HEK293 (cell line): ENCODE measurements at regions not wholly inside any gene's neighbourhood (a gene's known extent, or its start where the extent isn't known, plus 50 kb on each side); places are given as distances from the start of the nearest gene placed in this dataset.

Source experiments
- CTCF ChIA-PET: fragments of 350-600 bp; formaldehyde crosslinking; extraction: SDS; loops from one replicate; lab custom pipeline; 2021; ENCODE audit warnings: antibody characterized with exemption; lab: Yijun Ruan, JAX
- POLR2A ChIA-PET: fragments of 300-600 bp; formaldehyde crosslinking; extraction: SDS; loops from one replicate; lab custom pipeline; 2020; ENCODE audit warnings: antibody characterized with exemption, inconsistent platforms; lab: Yijun Ruan, JAX
- H3K27ac ChIP-seq: fragments of 200-500 bp; sonication (Bioruptor generic); 2 replicates; pipeline ENCODE4 v1.5.1; 2014; ENCODE audit warnings: low read depth, low read length, control low read depth, inconsistent platforms; ENCODE audit errors: extremely low read depth
- H3K36me3 ChIP-seq, 2 experiments: fragments of 200-500 bp in 1 of 2; sonication (Bioruptor generic) in 1 of 2; 1 replicate in 1 of 2; 2 replicates in 1 of 2; pipeline ENCODE4 v1.5.1; 2014 to 2017; ENCODE audit warnings: inconsistent platforms in 2 of 2, low read length in 2 of 2; ENCODE audit not compliant: control insufficient read depth in 2 of 2, insufficient read depth in 1 of 2
- H3K4me1 ChIP-seq: fragments of 200-500 bp; sonication (Bioruptor generic); 2 replicates; pipeline ENCODE4 v1.5.1; 2014; ENCODE audit warnings: mild to moderate bottlenecking, low read length, inconsistent platforms; ENCODE audit not compliant: control insufficient read depth, insufficient read depth
- H3K4me3 ChIP-seq: 2 replicates; pipeline ENCODE4 v1.5.1; 2011; ENCODE audit warnings: low read depth, mild to moderate bottlenecking, control low read depth, low read length, moderate library complexity
- H3K9me3 ChIP-seq: fragments of 200-500 bp; sonication (Bioruptor generic); 2 replicates; pipeline ENCODE4 v1.5.1; 2014; ENCODE audit warnings: low read depth, low read length, inconsistent platforms; ENCODE audit not compliant: control insufficient read depth, insufficient read depth
- BCL11B ChIP-seq: fragments of 450-650 bp; formaldehyde crosslinking; IDR thresholded peaks from 2 replicates; pipeline ENCODE4 v1.5.1; 2016; ENCODE audit warnings: low read depth, missing biosample characterization, missing genetic modification characterization
- GLI4 ChIP-seq: fragments of 450-650 bp; formaldehyde crosslinking; IDR thresholded peaks from 2 replicates; pipeline ENCODE4 v1.5.1; 2016; ENCODE audit warnings: missing biosample characterization, missing genetic modification characterization
- HOXA7 ChIP-seq: sonication (generic); formaldehyde crosslinking; IDR thresholded peaks from 2 replicates; pipeline ENCODE4 v1.8.1; 2022; ENCODE audit warnings: missing genetic modification reagents, borderline replicate concordance
- KLF1 ChIP-seq: fragments of 450-650 bp; formaldehyde crosslinking; IDR thresholded peaks from 2 replicates; pipeline ENCODE4 v1.5.1; 2016; ENCODE audit warnings: missing biosample characterization, missing genetic modification characterization
- PATZ1 ChIP-seq: fragments of 450-650 bp; formaldehyde crosslinking; IDR thresholded peaks from 2 replicates; pipeline ENCODE4 v1.5.1; 2016; ENCODE audit warnings: missing biosample characterization, missing genetic modification characterization
- WT1 ChIP-seq: fragments of 450-650 bp; formaldehyde crosslinking; IDR thresholded peaks from 2 replicates; pipeline ENCODE4 v1.5.1; 2016; ENCODE audit warnings: missing biosample characterization, missing genetic modification characterization
- YY1 ChIP-seq: fragments of 450-650 bp; formaldehyde crosslinking; IDR thresholded peaks from 2 replicates; pipeline ENCODE4 v1.5.1; 2018; ENCODE audit warnings: missing biosample characterization, missing genetic modification characterization
- ZNF148 ChIP-seq: fragments of 450-650 bp; formaldehyde crosslinking; IDR thresholded peaks from 2 replicates; pipeline ENCODE4 v1.5.0; 2017; ENCODE audit warnings: missing biosample characterization, missing genetic modification characterization, borderline replicate concordance
- ZNF211 ChIP-seq: fragments of 450-650 bp; formaldehyde crosslinking; IDR thresholded peaks from 2 replicates; pipeline ENCODE4 v1.5.1; 2016; ENCODE audit warnings: low read depth, missing biosample characterization, missing genetic modification characterization
- ZNF221 ChIP-seq: fragments of 450-650 bp; formaldehyde crosslinking; IDR thresholded peaks from 2 replicates; pipeline ENCODE4 v1.5.1; 2017; ENCODE audit warnings: missing biosample characterization, missing genetic modification characterization, borderline replicate concordance
- ZNF223 ChIP-seq: fragments of 450-650 bp; formaldehyde crosslinking; IDR thresholded peaks from 2 replicates; pipeline ENCODE4 v1.5.1; 2016; ENCODE audit warnings: missing biosample characterization, missing genetic modification characterization
- ZNF404 ChIP-seq: fragments of 450-650 bp; formaldehyde crosslinking; IDR thresholded peaks from 2 replicates; pipeline ENCODE4 v1.5.1; 2017; ENCODE audit warnings: missing biosample characterization, missing genetic modification characterization
- ZNF501 ChIP-seq: fragments of 450-650 bp; formaldehyde crosslinking; IDR thresholded peaks from 2 replicates; pipeline ENCODE4 v1.5.1; 2016; ENCODE audit warnings: missing biosample characterization, missing genetic modification characterization
- ZNF510 ChIP-seq: fragments of 450-650 bp; formaldehyde crosslinking; IDR thresholded peaks from 2 replicates; pipeline ENCODE4 v1.5.1; 2018; ENCODE audit warnings: mild to moderate bottlenecking, missing genetic modification characterization, missing biosample characterization; ENCODE audit not compliant: insufficient replicate concordance
- ZNF544 ChIP-seq: fragments of 450-650 bp; formaldehyde crosslinking; IDR thresholded peaks from 2 replicates; pipeline ENCODE4 v1.5.0; 2017; ENCODE audit warnings: missing biosample characterization, missing genetic modification characterization
- ZNF558 ChIP-seq: fragments of 450-650 bp; formaldehyde crosslinking; IDR thresholded peaks from 2 replicates; pipeline ENCODE4 v1.5.1; 2016; ENCODE audit warnings: missing biosample characterization, missing genetic modification characterization
- ZNF571 ChIP-seq: fragments of 450-650 bp; formaldehyde crosslinking; IDR thresholded peaks from 2 replicates; pipeline ENCODE4 v1.5.0; 2017; ENCODE audit warnings: missing biosample characterization, missing genetic modification characterization
- ZNF580 ChIP-seq: fragments of 450-650 bp; formaldehyde crosslinking; IDR thresholded peaks from 2 replicates; pipeline ENCODE4 v1.5.1; 2016; ENCODE audit warnings: missing biosample characterization, missing genetic modification characterization
- ZNF654 ChIP-seq: fragments of 450-650 bp; formaldehyde crosslinking; IDR thresholded peaks from 2 replicates; pipeline ENCODE4 v1.5.1; 2016; ENCODE audit warnings: low read depth, missing biosample characterization, missing genetic modification characterization
- ZNF704 ChIP-seq: fragments of 450-650 bp; formaldehyde crosslinking; IDR thresholded peaks from 2 replicates; pipeline ENCODE4 v1.5.1; 2016; ENCODE audit warnings: missing biosample characterization, missing genetic modification characterization
- ZNF792 ChIP-seq: fragments of 450-650 bp; formaldehyde crosslinking; IDR thresholded peaks from 2 replicates; pipeline ENCODE4 v1.5.1; 2016; ENCODE audit warnings: missing biosample characterization, missing genetic modification characterization
- ZSCAN16 ChIP-seq: fragments of 450-650 bp; formaldehyde crosslinking; IDR thresholded peaks from 2 replicates; pipeline ENCODE4 v1.5.1; 2016; ENCODE audit warnings: missing biosample characterization, missing genetic modification characterization
- ZSCAN30 ChIP-seq: fragments of 450-650 bp; IDR thresholded peaks from 2 replicates; pipeline ENCODE4 v1.5.1; 2018; ENCODE audit warnings: missing biosample characterization, mild to moderate bottlenecking, missing genetic modification characterization, moderate library complexity

GRCh38 chr1:62962901-62963776 lies 179.2 kb downstream of the ATG4C start (continued):
- no peak for TF ChIP-seq WT1 (tag by site-specific recombination)
- no peak for TF ChIP-seq ZNF148 (tag by site-specific recombination)
- TF ChIP-seq ZNF571 (tag by site-specific recombination) = no peak
- no peak for TF ChIP-seq GLI4 (tag by site-specific recombination)
- TF ChIP-seq ZNF654 (tag by site-specific recombination) = peak; percentile 65
- TF ChIP-seq HOXA7 (CRISPR knock-in tag) = no peak
- no peak for TF ChIP-seq YY1 (tag by site-specific recombination)
- TF ChIP-seq ZNF223 = no peak
- no peak for TF ChIP-seq ZNF501
- TF ChIP-seq BCL11B (tag by site-specific recombination) = no peak
- TF ChIP-seq ZNF404 (tag by site-specific recombination) = no peak
- no peak for TF ChIP-seq ZNF211 (tag by site-specific recombination)
- no peak for TF ChIP-seq ZNF704 (tag by site-specific recombination)
- no peak for TF ChIP-seq ZNF792 (tag by site-specific recombination)
- TF ChIP-seq ZNF558 (tag by site-specific recombination) = no peak
- TF ChIP-seq ZNF221 (tag by site-specific recombination) = no peak
- TF ChIP-seq ZNF510 (tag by site-specific recombination) = no peak
- TF ChIP-seq ZNF580 (tag by site-specific recombination) = no peak
- TF ChIP-seq ZNF544 (tag by site-specific recombination) = no peak
- peak; percentile 48; the same call in 1 of the 2 replicates for TF ChIP-seq ZSCAN30 (tag by site-specific recombination)
- TF ChIP-seq PATZ1 (tag by site-specific recombination) = no peak
- no peak for TF ChIP-seq KLF1

- H3K27ac ChIP-seq = no peak overlapping the region
- TF ChIP-seq ZSCAN16 (tag by site-specific recombination) = no peak
- TF ChIP-seq ZNF221 (tag by site-specific recombination) = no peak
- no peaks in the 10 kb centered on the region for H3K36me3 ChIP-seq
- ChIA-PET POLR2A (no interaction called here), CTCF (interaction anchor here (0.6 to 3.4 kb wide), 9 partner anchors 11 to 691 kb away, joined by 3 to 20 read pairs (median 4); no protein-coding TSS in a partner anchor)
- no peak overlapping the region for H3K4me3 ChIP-seq
- H3K9me3 ChIP-seq = no peaks in the 10 kb centered on the region
- no peaks in the 10 kb centered on the region for H3K4me1 ChIP-seq
Measured at GRCh38 chr1:62964141-62964540, 180.2 kb downstream of the ATG4C start.
